DOHH2 (cell line): ENCODE measurements at regions not wholly inside any gene's neighbourhood (a gene's known extent, or its start where the extent isn't known, plus 50 kb on each side); places are given as distances from the start of the nearest gene placed in this dataset.

Source experiments
- H3F3A ChIP-seq: fragments of 200-600 bp; sonication (generic), shearing (Covaris generic); 2 replicates; pipeline ENCODE4 v1.6.0; 2016; ENCODE audit warnings: antibody characterized with exemption, mild to moderate bottlenecking; ENCODE audit not compliant: control insufficient read depth, insufficient read depth
- H3K27ac ChIP-seq: fragments of 200-600 bp; sonication (generic); 2 replicates; pipeline ENCODE4 v1.5.1; 2014; ENCODE audit warnings: low read depth, mild to moderate bottlenecking, low read length, moderate library complexity
- H3K27me3 ChIP-seq: fragments of 200-600 bp; sonication (generic); 2 replicates; pipeline ENCODE4 v1.6.1; 2014; ENCODE audit warnings: mild to moderate bottlenecking, low read length, mixed read lengths; ENCODE audit not compliant: control insufficient read depth
- H3K36me3 ChIP-seq: fragments of 200-600 bp; sonication (generic); 2 replicates; pipeline ENCODE4 v1.6.1; 2014; ENCODE audit warnings: mild to moderate bottlenecking, low read length, moderate library complexity, mixed read lengths; ENCODE audit not compliant: control insufficient read depth
- H3K4me1 ChIP-seq: fragments of 200-600 bp; sonication (generic); 2 replicates; pipeline ENCODE4 v1.6.1; 2014; ENCODE audit warnings: mild to moderate bottlenecking, low read length, mixed read lengths; ENCODE audit not compliant: control insufficient read depth
- H3K4me2 ChIP-seq: fragments of 200-600 bp; sonication (generic); 2 replicates; pipeline ENCODE4 v1.6.0; 2014; ENCODE audit warnings: mild to moderate bottlenecking, low read length, moderate library complexity
- H3K4me3 ChIP-seq: fragments of 200-600 bp; sonication (generic); 2 replicates; pipeline ENCODE4 v1.5.1; 2014; ENCODE audit warnings: mild to moderate bottlenecking, low read length, mixed read lengths
- H3K79me2 ChIP-seq: fragments of 200-600 bp; sonication (generic); 2 replicates; pipeline ENCODE4 v1.6.1; 2014; ENCODE audit warnings: mild to moderate bottlenecking, low read length, mixed read lengths; ENCODE audit not compliant: control insufficient read depth
- H3K9me2 ChIP-seq: fragments of 200-600 bp; sonication (generic); replicated peaks from 2 replicates; pipeline ENCODE4 v1.6.1; 2014; ENCODE audit warnings: mild to moderate bottlenecking, low read length, mixed read lengths; ENCODE audit not compliant: control insufficient read depth
- H3K9me3 ChIP-seq: fragments of 200-600 bp; sonication (generic); 2 replicates; pipeline ENCODE4 v1.6.1; 2014; ENCODE audit warnings: antibody characterized with exemption, low read length, mixed read lengths; ENCODE audit not compliant: control insufficient read depth, insufficient read depth
- H4K20me1 ChIP-seq: fragments of 200-600 bp; sonication (generic); 2 replicates; pipeline ENCODE4 v1.6.0; 2014; ENCODE audit warnings: low read depth, mild to moderate bottlenecking, antibody characterized with exemption, low read length, moderate library complexity; ENCODE audit not compliant: control insufficient read depth, insufficient read depth
- CTCF ChIP-seq: fragments of 200-600 bp; sonication (generic); IDR thresholded peaks from one replicate; pipeline ENCODE4 v1.5.1; 2014; ENCODE audit warnings: antibody characterized with exemption, mild to moderate bottlenecking, low read depth, low read length; ENCODE audit not compliant: poor library complexity, severe bottlenecking
- EZH2phosphoT487 ChIP-seq: fragments of 200-600 bp; sonication (generic); IDR thresholded peaks from 2 replicates; pipeline ENCODE4 v1.6.1; 2017; ENCODE audit warnings: borderline replicate concordance, mild to moderate bottlenecking, antibody characterized with exemption, low read length, moderate library complexity, mixed read lengths

GRCh38 chr9:24620741-24621140 lies 75.0 kb upstream of the IZUMO3 start:
- Histone ChIP-seq H3K79me2 (no peaks in the 10 kb centered on the region), H3K27ac (no peak overlapping the region), H3F3A (no peaks in the 10 kb centered on the region), H4K20me1 (no peaks in the 10 kb centered on the region), H3K36me3 (no peaks in the 10 kb centered on the region), H3K4me2 (no peak overlapping the region), H3K9me3 (no peaks in the 10 kb centered on the region), H3K9me2 (no peaks in the 10 kb centered on the region), H3K4me1 (no peaks in the 10 kb centered on the region), H3K27me3 (no peaks in the 10 kb centered on the region), H3K4me3 (no peak overlapping the region)
- no peak for TF ChIP-seq EZH2phosphoT487
- no peak for TF ChIP-seq CTCF

- H3K4me3 ChIP-seq, result no peak overlapping the region
- no peak overlapping the region for H3K27ac ChIP-seq
- H3K9me2 ChIP-seq, result no peaks in the 10 kb centered on the region
- H3K36me3 ChIP-seq, result no peaks in the 10 kb centered on the region
- H3F3A ChIP-seq, result no peaks in the 10 kb centered on the region
- no peaks in the 10 kb centered on the region for H3K79me2 ChIP-seq
- H3K9me3 ChIP-seq, result no peaks in the 10 kb centered on the region
- TF ChIP-seq CTCF (no peak), EZH2phosphoT487 (no peak)
- H3K4me2 ChIP-seq, result no peak overlapping the region
- H4K20me1 ChIP-seq, result no peaks in the 10 kb centered on the region
- H3K4me1 ChIP-seq, result no peaks in the 10 kb centered on the region
- no peaks in the 10 kb centered on the region for H3K27me3 ChIP-seq
These were observed 71.2 kb upstream of the IZUMO3 start for GRCh38 chr9:24616863-24617262.

- Histone ChIP-seq H3K4me2 (no peak overlapping the region), H3K79me2 (no peaks in the 10 kb centered on the region), H3K4me1 (no peaks in the 10 kb centered on the region), H3K27me3 (no peaks in the 10 kb centered on the region), H3K9me3 (no peaks in the 10 kb centered on the region), H3K36me3 (no peaks in the 10 kb centered on the region), H3K4me3 (no peak overlapping the region), H3K27ac (no peak overlapping the region), H4K20me1 (no peaks in the 10 kb centered on the region), H3F3A (no peaks in the 10 kb centered on the region), H3K9me2 (no peaks in the 10 kb centered on the region)
- TF ChIP-seq CTCF (no peak), EZH2phosphoT487 (no peak)
These were observed 68.4 kb upstream of the IZUMO3 start for GRCh38 chr9:24614070-24614469.

GRCh38 chr9:24608599-24608998 lies 62.9 kb upstream of the IZUMO3 start:
- Histone ChIP-seq H3K27me3 (no peaks in the 10 kb centered on the region), H3F3A (no peaks in the 10 kb centered on the region)

More at GRCh38 chr9:24608599-24608998, 62.9 kb upstream of the IZUMO3 start:
- H3K36me3 ChIP-seq, result no peaks in the 10 kb centered on the region
- H4K20me1 ChIP-seq, result no peaks in the 10 kb centered on the region
- TF ChIP-seq CTCF (no peak), EZH2phosphoT487 (no peak)
- no peak overlapping the region for H3K4me2 ChIP-seq
- H3K27ac ChIP-seq, result no peak overlapping the region
- H3K4me3 ChIP-seq, result no peak overlapping the region
- H3K9me2 ChIP-seq, result no peaks in the 10 kb centered on the region
- H3K4me1 ChIP-seq, result no peaks in the 10 kb centered on the region
- no peaks in the 10 kb centered on the region for H3K79me2 ChIP-seq
- no peaks in the 10 kb centered on the region for H3K9me3 ChIP-seq
